NCI-H1092 (cell line): ENCODE measurements at regions not wholly inside any gene's neighbourhood (a gene's known extent, or its start where the extent isn't known, plus 50 kb on each side); places are given as distances from the start of the nearest gene placed in this dataset.

Source experiments
- DNase-seq: peaks from one replicate; lab custom pipeline; 2025; lab: John Stamatoyannopoulos, UW

DNA sequence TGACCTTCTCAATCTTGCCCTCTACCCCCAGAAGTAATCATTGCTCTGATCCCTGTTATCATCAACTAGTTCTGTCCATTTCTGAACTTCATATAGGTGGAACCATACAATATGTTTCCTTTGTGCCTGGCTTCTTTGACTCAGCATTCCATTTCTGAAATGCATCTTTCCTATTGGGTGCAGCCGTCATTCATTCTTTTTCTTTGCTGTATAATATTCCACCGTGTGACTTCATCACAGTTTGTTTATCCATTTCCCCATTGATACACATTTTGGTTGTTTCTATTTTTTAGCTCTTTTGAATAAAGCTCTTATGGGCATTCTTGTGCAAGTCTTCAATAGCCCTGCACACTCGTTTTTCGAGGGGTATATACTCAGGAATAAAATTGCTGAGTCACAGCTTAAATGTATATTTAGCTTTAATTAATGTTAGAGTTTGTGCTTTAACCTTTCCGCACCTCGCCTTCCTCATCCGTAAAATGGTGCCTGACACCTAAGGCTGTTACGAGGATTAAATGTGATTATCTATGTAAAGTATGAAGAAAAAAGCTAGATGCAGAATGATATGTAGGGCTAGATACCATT is 491.6 kb downstream of the MIAT start:
- DNase-seq, result no peak

GRCh38 chr22:27149921-27150543 is 492.6 kb downstream of the MIAT start:
- DNase-seq, result no peak

DNA sequence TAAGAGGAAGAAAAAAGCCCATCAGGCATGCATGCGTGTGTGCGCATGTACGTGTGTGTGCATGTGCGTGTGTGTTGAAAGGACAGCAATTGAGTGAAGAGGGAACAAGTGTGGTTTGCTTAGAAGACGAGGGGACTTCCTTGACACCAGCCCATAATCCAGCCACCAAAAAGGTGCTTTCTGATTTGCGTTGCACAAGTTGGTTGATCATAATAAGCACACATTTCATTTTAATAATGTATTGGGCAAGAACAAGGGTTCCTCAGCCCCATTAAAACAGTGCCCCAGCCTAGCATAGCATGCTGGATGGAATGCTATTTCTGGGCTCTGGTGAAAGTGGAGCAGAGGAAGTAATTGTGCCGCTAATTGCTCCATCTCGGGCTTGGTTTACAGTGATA is 493.2 kb downstream of the MIAT start:
- no peak for DNase-seq

- DNase-seq, result no peak
Measured at GRCh38 chr22:27151407-27151806, 494.0 kb downstream of the MIAT start.

DNA sequence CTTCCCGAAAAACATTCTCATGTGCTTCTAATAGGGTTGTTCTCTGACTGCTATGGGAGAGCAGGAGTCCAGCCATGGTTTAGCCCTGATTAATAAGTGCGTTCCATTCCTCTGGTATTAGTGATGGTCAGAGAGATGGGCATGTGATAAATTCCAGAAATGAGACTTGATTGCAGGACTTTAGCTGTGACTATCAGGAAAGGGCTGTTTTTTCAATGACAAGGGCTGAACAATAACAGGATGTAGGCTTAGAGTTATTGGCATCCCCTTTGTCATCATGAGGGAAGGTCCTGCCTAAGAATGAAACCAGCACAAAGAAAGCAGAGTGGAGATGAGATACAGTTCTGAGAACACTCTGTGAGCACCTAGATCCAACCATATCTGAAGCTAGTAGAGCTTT is 494.6 kb downstream of the MIAT start:
- no peak for DNase-seq

DNA sequence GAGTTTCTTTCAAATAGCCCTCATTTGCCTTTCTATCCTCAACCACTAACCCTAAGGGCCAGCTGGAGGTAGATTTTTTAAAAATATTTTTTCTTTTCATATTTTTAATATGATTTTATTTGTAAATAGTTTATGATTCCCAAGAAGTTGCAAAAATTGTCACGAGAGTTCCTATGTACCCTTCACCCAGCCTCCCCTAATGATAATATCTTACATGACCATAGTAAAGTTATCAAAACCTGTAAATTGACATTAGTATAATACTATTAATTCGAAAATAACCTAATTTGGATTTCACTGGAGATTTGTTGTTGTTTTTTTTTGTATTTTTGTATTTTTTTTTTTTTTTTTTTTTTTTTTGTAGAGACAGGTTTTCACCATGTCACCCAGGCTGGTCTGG is 495.5 kb downstream of the MIAT start:
- no peak for DNase-seq

DNA sequence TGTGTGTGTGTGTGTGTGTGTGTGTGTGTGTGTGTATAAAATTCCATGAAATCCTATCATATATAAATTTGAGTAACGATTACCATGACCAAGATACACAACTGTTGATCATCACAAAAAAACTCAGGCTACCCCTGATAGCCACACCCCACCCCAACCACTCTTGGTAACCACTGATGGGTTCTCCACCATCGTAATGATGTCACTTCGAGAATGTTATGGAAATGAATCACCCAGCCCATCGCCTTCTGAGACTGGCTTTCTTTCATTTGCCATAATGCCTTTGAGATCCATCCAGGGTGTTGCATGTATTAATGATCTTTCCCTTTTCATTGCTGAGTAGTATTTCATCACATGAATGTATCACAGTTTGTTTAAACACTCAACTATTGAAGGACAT is 496.0 kb downstream of the MIAT start:
- no peak for DNase-seq

DNA sequence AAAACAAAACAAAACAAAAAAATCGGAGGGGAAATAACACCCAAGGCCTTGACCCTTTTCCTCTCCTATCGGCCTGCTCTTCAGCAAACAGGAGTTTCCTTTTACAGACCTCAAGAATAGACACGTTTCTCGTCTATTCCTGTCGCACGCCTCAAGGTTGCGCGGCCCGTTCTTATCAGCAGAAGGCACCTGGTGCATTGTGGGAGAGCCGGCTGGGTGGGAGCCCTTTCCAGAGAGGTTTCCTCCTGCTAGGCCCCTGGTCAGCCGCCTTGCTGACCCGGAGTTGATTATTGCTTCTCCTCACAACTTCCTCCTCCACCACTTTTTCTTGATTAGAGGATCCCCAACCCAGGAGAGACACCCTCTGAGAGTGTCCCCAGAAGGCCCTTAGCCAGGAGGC is 497.3 kb downstream of the MIAT start:
- no peak for DNase-seq

DNA sequence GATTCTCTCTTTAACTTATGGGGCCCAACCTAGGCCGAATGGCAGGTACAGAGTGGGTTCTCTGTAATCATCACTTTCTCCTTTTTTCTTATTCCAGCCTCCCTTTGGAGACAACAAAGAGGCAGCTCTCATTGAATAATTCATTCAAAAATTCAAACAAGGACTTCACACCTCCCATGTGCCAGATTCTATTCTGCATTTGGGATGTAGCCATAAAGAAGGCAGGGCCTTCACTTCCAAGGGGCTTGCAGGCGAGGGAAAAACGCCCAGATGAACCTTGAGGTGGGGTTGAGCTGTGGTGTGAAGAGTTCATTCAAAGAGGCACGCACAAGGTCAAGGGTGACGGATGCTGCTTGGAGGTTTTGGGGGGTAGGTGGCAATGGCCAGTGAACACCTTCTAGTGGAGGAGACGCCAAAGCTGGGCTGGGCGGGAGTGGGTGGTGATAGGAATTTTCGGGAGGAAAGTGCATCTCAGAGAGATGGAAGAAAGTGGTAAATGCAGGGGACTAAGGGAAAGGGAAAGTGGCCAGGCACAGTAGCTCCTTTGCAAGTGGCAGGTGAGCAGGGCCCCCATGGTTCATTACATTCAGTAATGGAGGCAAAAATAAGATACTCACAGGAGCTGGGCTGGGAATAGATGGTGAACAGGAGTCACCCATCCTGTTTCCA is 499.6 kb downstream of the MIAT start:
- no peak for DNase-seq

DNA sequence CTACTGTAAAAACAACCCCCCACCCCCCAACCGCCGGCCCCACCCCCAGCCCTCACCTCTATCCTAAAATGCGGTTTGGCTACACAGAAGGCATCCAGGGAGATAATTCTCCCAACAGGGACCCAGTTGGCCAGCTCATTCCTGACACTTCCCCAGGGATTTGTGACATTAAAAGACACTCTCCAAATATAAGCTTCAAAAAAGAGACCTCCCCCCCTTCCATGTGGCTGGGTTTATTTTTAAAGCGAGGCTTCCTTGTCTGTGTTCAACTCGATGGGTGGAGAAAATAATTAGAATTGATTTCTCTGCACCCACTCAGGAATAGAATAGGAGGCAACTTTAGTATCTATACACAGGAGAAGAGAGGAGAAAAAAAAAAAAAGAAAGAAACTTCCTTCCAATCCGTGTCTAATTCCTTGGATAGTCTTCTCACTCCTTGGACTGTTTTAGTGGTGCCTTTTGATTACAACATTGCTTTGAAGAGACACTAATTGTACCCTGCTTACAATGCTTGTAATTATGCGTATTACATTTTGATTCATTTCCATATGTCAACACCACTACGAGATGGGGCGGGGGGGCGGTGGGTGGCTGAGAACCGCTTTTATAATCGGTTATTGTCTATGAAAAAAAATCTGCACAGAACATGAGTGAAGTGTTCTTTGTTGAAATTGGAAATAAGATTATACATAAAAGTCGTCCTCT is 500.4 kb downstream of the MIAT start:
- DNase-seq, result no peak

DNA sequence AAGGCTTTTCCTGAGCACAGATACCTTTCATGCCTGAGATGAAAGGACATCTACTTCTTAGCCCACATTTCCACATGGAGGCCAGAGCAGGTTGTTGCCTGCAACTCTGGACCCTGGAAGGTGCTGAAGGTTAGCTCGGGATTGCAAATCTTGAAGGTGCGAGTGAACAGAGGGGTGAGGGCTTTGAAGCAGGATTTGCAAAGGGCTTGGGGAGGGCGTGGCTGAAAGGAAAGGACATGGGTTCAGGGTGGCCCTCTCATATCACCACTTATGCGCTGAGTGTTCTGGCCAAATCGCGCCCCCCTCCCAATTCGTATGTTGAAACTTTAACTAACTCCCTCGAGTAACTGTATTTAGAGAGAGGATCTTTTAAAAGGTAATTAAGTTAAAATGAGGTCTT is 501.6 kb downstream of the MIAT start:
- no peak for DNase-seq

DNA sequence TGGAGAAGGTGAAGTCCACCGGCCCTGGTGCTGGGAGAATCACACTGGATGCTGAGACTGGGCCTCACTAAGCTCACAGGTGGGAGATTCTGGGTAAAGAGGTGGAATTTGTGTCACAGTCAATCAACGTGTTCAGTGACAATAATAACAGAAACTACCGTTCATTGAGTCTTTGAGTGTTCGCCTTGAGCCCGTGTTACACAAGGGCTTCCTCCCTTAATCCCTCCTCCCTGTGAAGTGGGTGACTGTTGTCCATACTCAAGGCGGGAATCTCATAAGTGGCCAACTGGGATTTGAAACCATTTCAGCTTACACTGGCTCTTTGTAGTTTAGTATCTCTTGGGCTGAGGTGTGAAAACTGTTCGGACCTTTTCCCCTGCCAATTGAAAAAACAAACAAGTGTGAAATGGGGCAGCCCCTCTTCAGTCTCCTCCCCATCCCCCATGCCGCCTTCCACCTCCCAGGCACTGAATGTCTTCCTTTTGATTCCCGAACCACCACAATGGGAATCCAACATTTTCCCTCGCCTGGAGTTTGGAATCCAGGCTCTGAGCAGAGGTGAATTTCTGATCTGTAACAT is 502.4 kb downstream of the MIAT start:
- no peak for DNase-seq

- no peak for DNase-seq
Measured at GRCh38 chr22:27163162-27164137, 506.1 kb downstream of the MIAT start.

DNA sequence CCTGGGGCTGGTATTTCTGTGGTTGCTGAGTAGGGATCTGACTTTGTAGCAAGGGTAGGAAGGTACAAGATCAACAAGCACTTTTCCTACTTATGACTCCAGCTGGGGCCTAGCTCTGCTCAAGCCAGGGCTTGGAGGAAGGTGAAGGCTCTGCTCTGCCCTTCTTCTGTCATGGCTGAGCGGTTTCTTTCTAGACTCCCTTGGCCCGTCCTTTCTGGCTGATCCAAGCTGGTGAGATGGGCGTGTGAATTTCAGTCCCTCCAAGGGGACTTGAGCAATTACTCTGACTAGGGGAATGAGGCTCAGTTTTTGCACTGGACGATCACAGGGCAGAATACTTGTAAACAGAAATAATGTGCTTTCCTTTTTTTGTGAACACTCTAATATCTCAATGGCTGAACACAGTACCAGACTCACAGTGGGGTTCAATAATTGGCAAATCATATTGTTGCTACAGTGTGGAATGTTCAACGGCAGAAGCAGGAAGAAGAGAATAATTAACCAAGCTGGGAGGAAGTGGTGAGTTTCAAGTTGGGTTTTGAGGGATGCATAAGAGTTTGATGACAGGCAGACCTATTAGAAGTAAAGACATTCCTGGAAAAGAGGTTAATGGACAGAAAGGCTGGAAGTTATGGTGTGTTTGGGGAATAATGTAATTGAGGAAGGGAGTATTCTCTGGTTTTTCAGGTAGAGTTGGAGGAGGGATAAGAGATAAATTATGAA is 507.6 kb downstream of the MIAT start:
- DNase-seq, result no peak

GRCh38 chr22:27168681-27169080 is 511.3 kb downstream of the MIAT start:
- no peak for DNase-seq

- DNase-seq, result no peak
Measured at GRCh38 chr22:27170491-27170890, 513.1 kb downstream of the MIAT start.

DNA sequence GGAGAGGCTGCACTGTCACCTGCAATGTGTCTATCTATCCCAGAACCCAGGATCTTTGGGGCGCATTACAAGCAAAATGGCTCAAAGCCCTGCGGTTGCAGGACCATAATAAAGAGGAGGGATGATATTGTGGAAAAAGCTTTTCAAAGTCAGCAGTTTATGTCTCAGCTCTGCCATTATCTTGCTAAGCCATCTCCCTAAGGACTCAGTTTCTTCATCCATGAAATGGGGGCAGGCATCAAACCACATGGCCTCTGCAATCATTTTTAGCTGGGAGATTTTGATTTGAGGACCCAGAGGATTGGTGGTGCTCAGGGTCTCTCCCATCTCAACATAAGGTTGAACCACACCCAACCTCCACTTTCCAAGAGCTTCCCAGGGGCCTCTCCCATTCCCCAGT is 513.8 kb downstream of the MIAT start:
- no peak for DNase-seq

GRCh38 chr22:27173530-27173929 is 516.1 kb downstream of the MIAT start:
- DNase-seq, result no peak

DNA sequence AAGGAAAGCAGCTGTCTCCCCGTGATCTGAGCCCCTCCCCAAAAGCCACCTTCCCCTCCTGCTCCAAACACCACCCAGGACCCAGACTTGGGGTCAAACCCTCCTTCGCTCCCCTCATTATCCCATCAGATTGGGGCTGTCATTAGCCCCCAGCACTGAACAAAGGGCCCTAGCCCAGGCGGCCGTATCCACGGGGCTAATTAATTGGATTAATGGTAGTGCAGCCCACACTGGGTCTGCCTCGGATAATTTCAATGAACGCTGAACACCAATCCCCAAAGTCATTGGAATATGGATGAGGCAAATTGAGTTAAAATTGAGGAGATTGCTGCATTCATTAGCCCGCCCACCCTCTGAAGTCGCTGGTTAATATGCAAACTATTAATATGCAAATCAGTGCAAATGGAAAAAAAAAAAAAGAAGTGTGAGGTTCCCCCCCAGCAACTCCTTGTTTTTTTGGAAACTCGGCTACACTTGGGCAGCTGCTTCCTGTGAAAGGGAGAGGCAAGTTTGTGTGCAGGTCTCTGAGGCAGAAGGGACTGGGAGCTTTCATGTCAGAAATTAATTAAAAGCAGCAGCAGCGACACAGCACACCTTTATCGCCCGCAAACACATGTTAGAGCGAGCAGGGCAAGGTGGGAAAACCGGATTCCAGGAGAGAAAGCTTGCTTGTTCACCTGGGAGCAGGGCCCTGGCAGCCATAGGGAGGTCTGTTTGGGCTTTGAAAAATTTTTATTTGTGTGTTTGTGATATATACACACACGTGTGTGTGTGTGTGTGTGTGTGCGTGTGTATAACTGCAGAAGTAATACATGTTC is 517.8 kb downstream of the MIAT start:
- DNase-seq, result no peak

GRCh38 chr22:27175974-27176373 is 518.6 kb downstream of the MIAT start:
- DNase-seq, result no peak
